ENCODE measurements at regions not wholly inside any gene's neighbourhood (a gene's known extent, or its start where the extent isn't known, plus 50 kb on each side); places are given as distances from the start of the nearest gene placed in this dataset.

GRCh38 chr13:86831084-86831483 lies 840.1 kb upstream of the SLITRK5 start:
- Mint-ChIP-seq H3K9me3 (peaks cover 11% of the 10 kb centered on the region), H3K27ac (no peak overlapping the region), H3K4me3 (no peak overlapping the region), H3K27me3 (ENCODE audit: insufficient read depth) (no peaks in the 10 kb centered on the region), H3K4me1 (peaks cover 13% of the 10 kb centered on the region), H3K36me3 (ENCODE audit: low read depth) (peaks cover 9% of the 10 kb centered on the region)
- Histone ChIP-seq H3K9ac (ENCODE audit: extremely low read depth, low read length, poor library complexity, severe bottlenecking) (no peak overlapping the region), H3K4me3 (ENCODE audit: low read length) (no peak overlapping the region), H3K27me3 (ENCODE audit: control insufficient read depth, insufficient read depth, low read length, poor library complexity, severe bottlenecking) (no peaks in the 10 kb centered on the region), H3K9me3 (ENCODE audit: control insufficient read depth, low read length) (peaks cover 10% of the 10 kb centered on the region), H3K27ac (ENCODE audit: low read depth, low read length) (no peak overlapping the region), H3K36me3 (ENCODE audit: control insufficient read depth, insufficient read depth, low read length) (no peaks in the 10 kb centered on the region), H3K4me1 (ENCODE audit: control insufficient read depth, insufficient read depth, low read length) (no peaks in the 10 kb centered on the region)
- 100% methylated on average over 1 of the region's 1 CpG; no CpG with 5 or more reads in 1 of the 2 experiments for WGBS, 2 experiments (ENCODE audit: insufficient coverage in 1 of 2, insufficient read length in 1 of 2)
- no peak for TF ChIP-seq CTCF (conservative IDR thresholded peaks at IDR 0.05)
- DNase-seq: no peak

GRCh38 chr13:86838411-86839120 lies 832.6 kb upstream of the SLITRK5 start:
- H3K4me1 Mint-ChIP-seq: peaks cover 4% of the 10 kb centered on the region
- H3K4me3 Mint-ChIP-seq: no peak overlapping the region
- H3K27me3 Mint-ChIP-seq (ENCODE audit: insufficient read depth): no peaks in the 10 kb centered on the region
- no peaks in the 10 kb centered on the region for H3K27me3 ChIP-seq (ENCODE audit: control insufficient read depth, insufficient read depth, low read length, poor library complexity, severe bottlenecking)
- no peaks in the 10 kb centered on the region for H3K36me3 ChIP-seq (ENCODE audit: control insufficient read depth, insufficient read depth, low read length)
- H3K4me3 ChIP-seq (ENCODE audit: low read length): no peak overlapping the region
- peaks cover 29% of the 10 kb centered on the region for H3K9me3 Mint-ChIP-seq
- no peak overlapping the region for H3K27ac ChIP-seq (ENCODE audit: low read depth, low read length)
- WGBS, 2 experiments (ENCODE audit: insufficient coverage in 1 of 2, insufficient read length in 1 of 2): 93 to 95% methylated on average over 5 to 10 of the region's 10 CpGs
- H3K27ac Mint-ChIP-seq: no peak overlapping the region
- H3K36me3 Mint-ChIP-seq (ENCODE audit: low read depth): peaks cover 18% of the 10 kb centered on the region
- peaks cover 39% of the 10 kb centered on the region for H3K9me3 ChIP-seq (ENCODE audit: control insufficient read depth, low read length)
- no peaks in the 10 kb centered on the region for H3K4me1 ChIP-seq (ENCODE audit: control insufficient read depth, insufficient read depth, low read length)
- no peak for DNase-seq
- H3K9ac ChIP-seq (ENCODE audit: extremely low read depth, low read length, poor library complexity, severe bottlenecking): no peak overlapping the region
- no peak for TF ChIP-seq CTCF (conservative IDR thresholded peaks at IDR 0.05)

GRCh38 chr13:86839221-86839620 lies 832.0 kb upstream of the SLITRK5 start:
- peaks cover 4% of the 10 kb centered on the region for H3K4me1 Mint-ChIP-seq
- Histone ChIP-seq H3K4me1 (ENCODE audit: control insufficient read depth, insufficient read depth, low read length) (no peaks in the 10 kb centered on the region), H3K27me3 (ENCODE audit: control insufficient read depth, insufficient read depth, low read length, poor library complexity, severe bottlenecking) (no peaks in the 10 kb centered on the region), H3K27ac (ENCODE audit: low read depth, low read length) (no peak overlapping the region), H3K9ac (ENCODE audit: extremely low read depth, low read length, poor library complexity, severe bottlenecking) (no peak overlapping the region), H3K36me3 (ENCODE audit: control insufficient read depth, insufficient read depth, low read length) (no peaks in the 10 kb centered on the region), H3K9me3 (ENCODE audit: control insufficient read depth, low read length) (peaks cover 39% of the 10 kb centered on the region), H3K4me3 (ENCODE audit: low read length) (no peak overlapping the region)
- no peak overlapping the region for H3K4me3 Mint-ChIP-seq
- H3K27me3 Mint-ChIP-seq (ENCODE audit: insufficient read depth): no peaks in the 10 kb centered on the region
- no peak overlapping the region for H3K27ac Mint-ChIP-seq
- peaks cover 29% of the 10 kb centered on the region for H3K9me3 Mint-ChIP-seq
- TF ChIP-seq CTCF (conservative IDR thresholded peaks at IDR 0.05): no peak
- peaks cover 18% of the 10 kb centered on the region for H3K36me3 Mint-ChIP-seq (ENCODE audit: low read depth)
- WGBS, 2 experiments (ENCODE audit: insufficient coverage in 1 of 2, insufficient read length in 1 of 2): 93 to 97% methylated on average over 6 to 7 of the region's 7 CpGs
- no peak for DNase-seq

Measured in endodermal cell (in vitro differentiated cells).